PC-3 (cell line): ENCODE measurements at regions not wholly inside any gene's neighbourhood (a gene's known extent, or its start where the extent isn't known, plus 50 kb on each side); places are given as distances from the start of the nearest gene placed in this dataset.
"Not testable (repeated sequence)": the region's sequence is repeated elsewhere in the genome, so short reads cannot be mapped to it uniquely, and the experiment has no call there.

Experiments
- EZH2 ChIP-seq: fragments of 300-600 bp; sonication (generic); IDR thresholded peaks from one replicate; pipeline ENCODE4 v1.6.1; 2017; ENCODE audit warnings: antibody characterized with exemption, mild to moderate bottlenecking, low read length; ENCODE audit not compliant: unreplicated experiment
- EZH2phosphoT487 ChIP-seq: fragments of 300-600 bp; sonication (generic); IDR thresholded peaks from 2 replicates; pipeline ENCODE4 v1.6.1; 2018; ENCODE audit warnings: mild to moderate bottlenecking, antibody characterized with exemption, low read length, borderline replicate concordance
- TF ChIP-seq, protein P1 (sequence below): fragments of 300-600 bp; sonication (generic); conservative IDR thresholded peaks from 2 replicates; pipeline ENCODE4 v1.5.1; 2017; ENCODE audit warnings: antibody characterized with exemption, low read depth, mild to moderate bottlenecking, low read length

DNA sequence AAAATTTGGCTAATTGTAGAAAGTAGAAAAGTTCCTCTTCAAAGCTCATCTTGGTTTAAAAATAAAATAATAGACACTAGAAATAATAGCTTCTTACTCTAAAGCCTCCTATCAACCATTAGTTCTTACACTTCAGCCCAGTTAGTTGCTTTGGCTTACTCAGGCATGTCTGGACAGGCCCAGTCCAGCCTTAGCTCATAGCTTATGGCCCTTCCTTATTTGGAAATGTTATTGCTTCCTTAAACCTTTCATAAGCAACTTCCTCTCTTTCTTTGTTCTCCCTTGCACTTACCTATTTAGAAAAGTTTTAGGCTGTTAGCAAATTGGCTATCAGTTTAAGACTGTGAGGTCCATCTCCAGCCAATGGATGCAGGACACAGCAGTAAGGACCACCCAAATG lies 754.1 kb upstream of the NUDT12 start:
- TF ChIP-seq EZH2, EZH2phosphoT487: not testable (repeated sequence)
- TF ChIP-seq, protein P1, sequence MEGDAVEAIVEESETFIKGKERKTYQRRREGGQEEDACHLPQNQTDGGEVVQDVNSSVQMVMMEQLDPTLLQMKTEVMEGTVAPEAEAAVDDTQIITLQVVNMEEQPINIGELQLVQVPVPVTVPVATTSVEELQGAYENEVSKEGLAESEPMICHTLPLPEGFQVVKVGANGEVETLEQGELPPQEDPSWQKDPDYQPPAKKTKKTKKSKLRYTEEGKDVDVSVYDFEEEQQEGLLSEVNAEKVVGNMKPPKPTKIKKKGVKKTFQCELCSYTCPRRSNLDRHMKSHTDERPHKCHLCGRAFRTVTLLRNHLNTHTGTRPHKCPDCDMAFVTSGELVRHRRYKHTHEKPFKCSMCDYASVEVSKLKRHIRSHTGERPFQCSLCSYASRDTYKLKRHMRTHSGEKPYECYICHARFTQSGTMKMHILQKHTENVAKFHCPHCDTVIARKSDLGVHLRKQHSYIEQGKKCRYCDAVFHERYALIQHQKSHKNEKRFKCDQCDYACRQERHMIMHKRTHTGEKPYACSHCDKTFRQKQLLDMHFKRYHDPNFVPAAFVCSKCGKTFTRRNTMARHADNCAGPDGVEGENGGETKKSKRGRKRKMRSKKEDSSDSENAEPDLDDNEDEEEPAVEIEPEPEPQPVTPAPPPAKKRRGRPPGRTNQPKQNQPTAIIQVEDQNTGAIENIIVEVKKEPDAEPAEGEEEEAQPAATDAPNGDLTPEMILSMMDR: not testable (repeated sequence)
